ENCODE measurements at regions not wholly inside any gene's neighbourhood (a gene's known extent, or its start where the extent isn't known, plus 50 kb on each side); places are given as distances from the start of the nearest gene placed in this dataset.
"Not testable (repeated sequence)": the region's sequence is repeated elsewhere in the genome, so short reads cannot be mapped to it uniquely, and the experiment has no call there.

DNA sequence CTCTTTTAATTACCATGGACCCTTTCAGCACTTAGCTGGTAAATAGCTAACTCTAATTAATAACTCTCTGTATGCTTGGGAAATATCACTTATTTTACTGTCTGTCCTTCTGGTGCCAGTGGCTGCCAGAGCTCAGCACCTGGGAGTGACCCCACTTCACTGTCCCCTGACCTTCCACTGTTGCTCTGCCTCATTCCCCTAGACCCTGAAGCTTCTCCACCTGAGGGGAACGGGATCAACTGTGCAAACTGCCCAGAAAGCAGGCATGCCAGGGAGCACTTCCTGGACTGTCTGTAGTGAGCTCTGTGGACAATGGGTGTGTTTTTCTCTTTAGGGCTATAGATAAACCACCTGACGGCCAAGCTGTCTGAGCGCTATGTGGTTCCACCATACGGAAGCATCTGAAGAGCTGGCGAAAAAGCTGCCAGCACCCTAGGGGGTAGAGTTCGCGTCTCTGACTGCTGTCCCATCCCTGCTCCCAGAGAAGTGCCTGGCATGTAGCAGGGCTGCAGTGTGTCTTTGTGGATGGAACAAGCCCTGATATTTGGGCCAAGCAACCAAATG lies 106.3 kb upstream of the FOXA2 start:
- no peak for DNase-seq (ENCODE audit: low spot score)

GRCh38 chr20:22691369-22692118 lies 107.2 kb upstream of the FOXA2 start:
- peak; percentile 72 for DNase-seq (ENCODE audit: low spot score)

GRCh38 chr20:22692119-22692475 lies 107.7 kb upstream of the FOXA2 start:
- no peak for DNase-seq (ENCODE audit: low spot score)

DNA sequence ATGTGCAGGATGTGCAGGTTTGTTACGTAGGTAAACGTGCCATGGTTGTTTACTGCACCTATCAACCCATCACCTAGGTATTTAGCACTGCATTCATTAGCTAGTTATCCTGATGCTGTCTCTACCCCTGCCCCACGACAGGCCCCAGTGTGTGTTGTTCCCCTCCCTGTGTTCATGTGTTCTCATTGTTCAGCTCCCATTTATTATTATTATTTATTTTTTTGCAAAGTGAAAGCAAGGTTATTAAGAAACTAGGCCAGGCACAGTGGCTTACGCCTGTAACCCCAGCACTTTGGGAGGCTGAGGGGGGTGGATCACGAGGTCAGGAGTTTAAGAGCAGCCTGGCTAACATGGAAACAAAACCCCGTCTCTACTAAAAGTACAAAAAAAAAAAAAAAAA lies 108.2 kb upstream of the FOXA2 start:
- not testable (repeated sequence) for DNase-seq (ENCODE audit: low spot score)

GRCh38 chr20:22696759-22697158 lies 112.4 kb upstream of the FOXA2 start:
- no peak for DNase-seq (ENCODE audit: low spot score)

GRCh38 chr20:22698259-22698842 lies 114.0 kb upstream of the FOXA2 start:
- no peak for DNase-seq (ENCODE audit: low spot score)

- DNase-seq (ENCODE audit: low spot score), result no peak
Observed at GRCh38 chr20:22699396-22699795, 115.0 kb upstream of the FOXA2 start.

DNA sequence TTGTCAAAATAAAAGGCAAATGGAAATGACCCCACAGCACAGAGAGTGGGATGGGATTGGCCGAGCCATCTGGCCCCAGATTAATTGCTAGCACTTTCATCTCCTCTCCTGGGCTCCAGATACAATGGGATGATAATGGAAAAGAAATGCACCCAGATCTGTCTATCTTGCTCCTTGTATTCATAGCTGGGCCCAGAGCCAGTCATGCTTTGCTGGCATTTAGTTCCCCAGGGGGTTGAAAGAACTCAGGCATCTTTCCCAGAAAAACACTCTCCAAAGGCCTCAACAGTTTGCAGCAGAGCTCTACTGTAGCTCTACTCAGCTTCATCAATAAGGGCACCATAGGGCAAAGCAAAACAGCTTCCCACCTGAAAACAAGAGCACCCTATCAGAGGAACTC lies 116.0 kb upstream of the FOXA2 start:
- DNase-seq (ENCODE audit: low spot score), result no peak

DNA sequence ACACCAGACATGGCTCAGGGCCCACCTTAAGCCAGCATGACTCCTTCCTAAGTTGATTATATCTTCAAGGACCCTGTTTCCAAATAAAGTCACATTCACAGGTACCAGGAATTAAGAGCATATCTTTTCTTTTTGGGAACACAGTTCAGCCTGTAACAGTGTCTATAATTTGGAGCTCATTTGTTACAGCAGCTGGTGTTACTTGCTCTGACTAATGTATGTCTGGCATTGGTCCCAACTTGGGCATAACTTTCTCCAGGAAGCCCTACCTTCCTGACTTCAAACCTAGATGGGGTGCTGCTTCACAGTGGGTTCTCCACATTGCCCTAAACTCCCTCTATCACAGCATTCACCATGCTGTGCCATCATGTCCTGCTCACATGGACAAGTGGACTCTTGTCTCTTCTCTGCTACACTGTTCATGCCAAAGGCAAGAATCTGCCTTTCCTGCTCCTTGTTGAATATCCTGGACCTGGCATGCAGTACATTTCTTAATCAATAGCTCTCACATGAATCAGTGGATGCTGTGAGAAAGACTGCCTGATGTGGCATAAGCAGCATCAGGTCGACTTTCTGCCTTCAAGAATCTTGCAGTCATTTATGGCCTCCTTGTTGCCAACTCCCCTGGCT lies 117.4 kb upstream of the FOXA2 start:
- DNase-seq (ENCODE audit: low spot score), result no peak

GRCh38 chr20:22703843-22704242 lies 119.5 kb upstream of the FOXA2 start:
- DNase-seq (ENCODE audit: low spot score), result no peak

GRCh38 chr20:22711971-22712755 lies 127.8 kb upstream of the FOXA2 start:
- no peak for DNase-seq (ENCODE audit: low spot score)

DNA sequence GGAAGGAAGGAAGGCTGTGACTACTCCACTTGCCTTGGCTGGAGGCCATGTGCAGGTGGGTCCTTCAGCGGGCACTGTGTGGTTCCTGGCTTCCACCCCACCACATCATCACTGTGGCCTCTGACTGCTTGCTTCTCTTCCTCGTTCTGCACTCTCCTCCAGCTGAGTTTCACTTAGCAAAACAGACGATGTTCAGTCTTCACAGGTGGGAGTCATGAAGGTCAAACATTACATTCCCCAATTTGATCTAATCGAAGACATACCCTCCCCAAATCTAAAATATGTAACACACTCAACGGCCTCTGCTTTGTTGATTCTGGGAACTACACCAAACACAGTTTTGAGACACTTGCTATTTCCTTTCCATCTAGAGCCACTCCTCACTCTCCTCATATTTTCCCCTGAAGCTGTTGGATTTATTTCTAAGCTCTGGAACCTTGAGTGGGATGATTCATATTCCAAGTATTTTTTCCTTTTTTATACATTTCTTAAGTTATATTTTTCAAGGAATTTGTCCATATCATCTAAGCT lies 132.5 kb upstream of the FOXA2 start:
- DNase-seq (ENCODE audit: low spot score), result no peak

DNA sequence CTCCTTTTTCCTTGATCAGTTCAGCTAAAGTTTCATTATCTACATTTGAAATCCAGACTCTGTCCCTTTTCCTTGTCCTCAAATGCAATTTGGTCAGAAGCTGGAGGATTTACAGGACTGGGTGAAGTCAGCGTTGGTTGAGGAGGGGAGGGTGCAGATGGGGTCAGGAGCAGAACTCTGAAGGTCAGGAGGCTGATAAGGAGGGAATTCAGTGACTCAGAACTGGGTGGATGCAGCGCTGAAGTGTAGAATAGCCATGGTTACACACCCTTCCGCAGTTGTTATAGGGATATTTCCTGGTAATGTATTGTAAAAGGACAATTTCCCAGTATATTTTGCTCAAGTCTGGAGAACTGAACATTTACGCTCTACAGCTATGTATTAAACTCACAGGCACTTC lies 133.1 kb upstream of the FOXA2 start:
- DNase-seq (ENCODE audit: low spot score), result no peak

DNA sequence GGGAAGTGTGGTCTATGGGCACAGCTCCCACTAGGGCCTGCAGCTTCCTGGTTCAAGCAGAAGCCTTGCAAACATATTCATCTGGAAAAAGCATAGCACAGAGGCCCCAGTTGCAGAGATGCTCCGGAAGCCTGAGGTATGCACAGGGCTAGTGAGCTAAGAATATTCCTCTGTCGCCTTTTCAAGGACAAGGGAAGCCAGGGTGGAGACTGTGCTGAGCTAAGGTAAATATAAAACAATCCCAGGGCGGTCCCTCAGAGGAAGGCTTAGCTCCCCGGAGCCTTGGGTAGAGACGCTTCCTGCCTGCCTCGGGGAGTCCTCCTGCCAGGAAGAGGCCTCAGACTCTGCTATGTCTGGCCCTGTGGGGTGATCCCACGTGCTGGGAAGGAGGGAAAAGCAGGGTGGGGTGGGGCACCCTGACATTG lies 134.8 kb upstream of the FOXA2 start:
- DNase-seq (ENCODE audit: low spot score), result no peak

DNA sequence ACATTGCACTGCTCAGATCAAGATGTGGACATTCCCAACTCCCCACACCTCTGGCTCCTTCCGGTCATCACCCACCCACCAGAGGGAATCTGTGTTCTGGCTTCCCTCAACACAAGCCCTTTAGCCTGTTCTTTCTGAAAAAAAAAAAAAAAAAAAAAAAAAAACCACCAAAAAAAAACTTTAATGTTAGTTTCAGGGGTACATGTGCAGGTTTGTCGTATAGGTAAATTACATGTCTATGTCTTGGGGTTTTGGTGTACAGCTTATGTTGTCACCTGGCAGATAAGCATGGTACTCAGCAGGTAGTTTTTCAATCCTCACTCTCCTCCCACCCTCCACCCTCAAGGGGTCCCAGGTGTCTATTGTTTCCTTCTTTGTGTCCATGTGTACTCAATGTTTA lies 135.8 kb upstream of the FOXA2 start:
- DNase-seq (ENCODE audit: low spot score), result no peak

DNA sequence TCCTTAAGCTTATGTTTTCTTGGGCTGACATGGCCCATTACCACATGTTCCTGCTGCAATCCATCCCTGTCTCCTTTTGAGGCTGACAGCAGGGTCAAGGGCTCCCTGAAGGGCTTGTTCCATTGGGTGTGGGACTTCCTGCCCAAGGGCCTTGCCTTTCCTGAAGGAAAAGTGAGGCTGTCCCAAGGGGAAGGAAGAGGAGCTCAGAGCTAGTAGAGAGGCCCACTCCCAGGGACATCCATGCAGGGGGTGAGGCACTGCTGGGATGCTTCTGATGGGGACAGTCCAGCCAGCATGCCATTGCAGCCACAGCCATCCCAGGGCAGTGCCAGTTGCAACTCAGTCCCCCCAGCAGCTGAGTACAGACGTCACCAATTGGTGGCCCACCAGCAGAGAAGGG lies 138.4 kb upstream of the FOXA2 start:
- no peak for DNase-seq (ENCODE audit: low spot score)

GRCh38 chr20:22723659-22724058 lies 139.3 kb upstream of the FOXA2 start:
- DNase-seq (ENCODE audit: low spot score), result no peak

GRCh38 chr20:22728146-22728745 lies 143.9 kb upstream of the FOXA2 start:
- no peak for DNase-seq (ENCODE audit: low spot score)

DNA sequence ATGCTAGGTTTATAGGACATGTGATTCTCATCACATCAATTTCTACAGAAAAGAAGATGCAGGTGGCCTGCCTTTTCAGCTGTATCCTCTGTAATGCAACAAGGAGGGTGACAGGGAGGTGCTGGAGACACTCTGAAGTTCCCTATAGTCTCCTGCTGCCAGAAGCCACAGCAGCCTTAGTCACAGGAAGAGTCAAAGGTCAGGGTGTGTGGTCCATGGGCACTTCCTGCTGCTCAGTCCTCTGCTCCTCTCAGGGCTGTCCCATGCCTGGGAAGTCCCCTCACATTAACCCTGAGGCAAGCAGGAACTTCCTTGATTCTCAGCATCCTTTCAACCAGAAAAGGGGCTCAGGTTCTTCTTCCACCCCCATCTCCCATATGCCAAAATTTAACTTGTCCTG lies 144.8 kb upstream of the FOXA2 start:
- no peak for DNase-seq (ENCODE audit: low spot score)

DNA sequence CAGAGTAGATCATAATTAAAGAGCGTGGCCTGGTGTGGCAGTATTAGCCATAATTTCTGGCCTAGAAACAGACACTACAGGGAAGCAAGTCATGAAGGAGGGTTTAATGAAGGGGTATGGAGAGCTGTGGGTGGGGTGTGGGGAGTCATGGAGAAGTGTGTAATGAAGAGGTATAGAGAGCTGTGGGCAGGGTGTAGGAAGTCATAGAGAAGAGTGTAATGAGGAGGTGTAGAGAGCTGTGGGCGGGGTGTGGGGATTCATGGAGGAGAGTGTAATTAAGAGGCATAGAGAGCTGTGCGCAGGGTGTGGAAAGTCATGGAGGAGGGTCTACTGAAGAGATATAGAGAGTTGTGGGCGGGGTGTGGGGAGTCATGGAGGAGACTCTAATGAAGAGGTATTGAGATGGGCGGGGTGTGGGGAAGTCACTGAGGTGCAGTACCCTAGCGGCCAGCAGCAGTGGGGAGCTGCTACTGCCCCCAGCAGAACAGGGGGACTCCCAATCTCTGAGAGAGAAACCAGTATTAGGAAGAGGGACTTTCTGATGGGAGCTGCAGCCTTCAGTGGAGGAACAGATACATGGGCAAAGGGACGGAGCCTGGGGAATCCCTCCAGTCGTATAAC lies 145.4 kb upstream of the FOXA2 start:
- DNase-seq (ENCODE audit: low spot score), result no peak

DNA sequence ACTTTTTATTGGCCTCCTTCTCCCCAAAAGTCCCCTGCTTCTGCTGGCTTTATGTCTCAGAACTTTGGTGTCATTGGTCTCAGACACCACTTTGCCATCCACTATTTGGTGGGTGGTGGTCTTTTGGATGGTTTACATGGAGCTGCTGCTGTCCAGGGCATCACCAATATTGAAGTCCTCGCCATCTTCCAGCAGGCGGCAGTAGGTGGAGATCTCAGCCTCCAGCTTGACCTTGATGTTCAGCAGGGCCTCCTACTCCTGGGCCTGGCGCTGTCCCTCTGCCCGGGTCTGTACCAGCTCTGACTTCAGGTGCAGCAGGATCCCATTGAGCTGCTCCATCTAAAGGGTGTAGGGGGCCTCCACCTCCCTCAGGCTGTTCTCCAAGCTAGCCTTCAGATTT lies 148.4 kb upstream of the FOXA2 start:
- no peak for DNase-seq (ENCODE audit: low spot score)

All from RKO (cell line).